K562 (cell line): ENCODE measurements at regions not wholly inside any gene's neighbourhood (a gene's known extent, or its start where the extent isn't known, plus 50 kb on each side); places are given as distances from the start of the nearest gene placed in this dataset.

ENCODE experiments used
- CEBPB ChIP-seq: fragments of 450-650 bp; IDR thresholded peaks from 2 replicates; pipeline ENCODE4 v1.6.1; 2016; ENCODE audit warnings: missing genetic modification characterization, missing compliant biosample characterization
- EZH2 ChIP-seq: IDR thresholded peaks from 2 replicates; pipeline ENCODE4 v1.6.1; 2012; ENCODE audit warnings: low read depth, mild to moderate bottlenecking, inconsistent platforms, low read length, borderline replicate concordance
- POLR2AphosphoS5 ChIP-seq: IDR thresholded peaks from 2 replicates; pipeline ENCODE4 v1.6.1; 2011; ENCODE audit warnings: mild to moderate bottlenecking, low read depth, low read length, moderate library complexity; ENCODE audit not compliant: control insufficient read depth, insufficient read depth
- REST ChIP-seq, 2 experiments: fragments of 450-650 bp; formaldehyde crosslinking in 1 of 2; IDR thresholded peaks; 2 replicates each; pipeline versions ENCODE4 v1.4.0 to v1.6.1; 2014 to 2020; ENCODE audit warnings: mild to moderate bottlenecking in 2 of 2, borderline replicate concordance in 1 of 2, low read depth in 1 of 2
- RNF2 ChIP-seq: sonication (generic); IDR thresholded peaks from 2 replicates; pipeline ENCODE4 v1.6.1; 2016
- SIX5 ChIP-seq, 2 experiments: IDR thresholded peaks; 2 replicates each; pipeline ENCODE4 v1.6.1; 2011; ENCODE audit warnings: low read length in 2 of 2, borderline replicate concordance in 1 of 2, low read depth in 1 of 2, mild to moderate bottlenecking in 1 of 2, moderate library complexity in 1 of 2; ENCODE audit not compliant: insufficient read depth in 1 of 2
- TCF7L2 ChIP-seq: fragments of 150-350 bp; IDR thresholded peaks from 2 replicates; pipeline ENCODE4 v1.6.1; 2016; ENCODE audit warnings: low read depth, mild to moderate bottlenecking, low read length, moderate library complexity
- UBTF ChIP-seq, 2 experiments: IDR thresholded peaks; 2 replicates each; pipeline ENCODE4 v1.6.1; 2012; ENCODE audit warnings: improper control_type of control experiment in 2 of 2, low read depth in 2 of 2, low read length in 2 of 2, borderline replicate concordance in 1 of 2
- ZBTB17 ChIP-seq: fragments of 450-650 bp; formaldehyde crosslinking; IDR thresholded peaks from 2 replicates; pipeline ENCODE4 v1.4.0; 2020; ENCODE audit warnings: mild to moderate bottlenecking
- ZNF140 ChIP-seq: fragments of 250-450 bp; sonication (Bioruptor Pico); IDR thresholded peaks from 2 replicates; pipeline ENCODE4 v1.8.0; 2021; ENCODE audit warnings: moderate library complexity, mild to moderate bottlenecking, inconsistent platforms

- TF ChIP-seq CEBPB (no peak), REST (IDR thresholded peaks at IDR 0.05; ENCODE audit: borderline replicate concordance) (no peak), REST (CRISPR knock-in tag; IDR thresholded peaks at IDR 0.05; ENCODE audit: low read depth) (no peak), TCF7L2 (no peak), EZH2 (no peak), SIX5 (IDR thresholded peaks at IDR 0.05; ENCODE audit: borderline replicate concordance in 1 of 2, insufficient read depth in 1 of 2, low read depth in 1 of 2, low read length in 2 of 2) (no peak), POLR2AphosphoS5 (no peak), UBTF (IDR thresholded peaks at IDR 0.05; ENCODE audit: borderline replicate concordance in 1 of 2, low read depth in 2 of 2, low read length in 2 of 2) (no peak), ZBTB17 (no peak), ZNF140 (CRISPR knock-in tag) (no peak), RNF2 (no peak)
These were observed 58.8 kb downstream of the SPRY1 start for GRCh38 chr4:123455360-123455759.
